ENCODE measurements at regions not wholly inside any gene's neighbourhood (a gene's known extent, or its start where the extent isn't known, plus 50 kb on each side); places are given as distances from the start of the nearest gene placed in this dataset.

GRCh38 chr11:95659088-95659487 lies 130.5 kb downstream of the FAM76B start:
- no peak overlapping the region for H3K9ac ChIP-seq (ENCODE audit: low read length)
- no peaks in the 10 kb centered on the region for H3K27me3 ChIP-seq (ENCODE audit: low read depth, low read length)
- H2AFZ ChIP-seq (ENCODE audit: low read depth, low read length) = no peak overlapping the region
- no peaks in the 10 kb centered on the region for H3K36me3 ChIP-seq (replicated peaks; ENCODE audit: low read depth, low read length)
- H3K9me3 ChIP-seq (ENCODE audit: insufficient read depth, low read length) = no peaks in the 10 kb centered on the region
- TF ChIP-seq CTCF (IDR thresholded peaks at IDR 0.05; ENCODE audit: low read depth, low read length) (no peak), EZH2phosphoT487 (IDR thresholded peaks at IDR 0.05; ENCODE audit: low read depth) (no peak)
- H3K79me2 ChIP-seq (ENCODE audit: low read length) = no peaks in the 10 kb centered on the region
- no peak overlapping the region for H3K4me3 ChIP-seq (ENCODE audit: low read length)
- no peak overlapping the region for H3K27ac ChIP-seq (ENCODE audit: low read length)
- peaks cover 12% of the 10 kb centered on the region for H3K4me1 ChIP-seq (ENCODE audit: low read length)
- no peaks in the 10 kb centered on the region for H4K20me1 ChIP-seq (ENCODE audit: insufficient read depth, low read length)
- no peak overlapping the region for H3K4me2 ChIP-seq (ENCODE audit: low read length)

- H3K36me3 ChIP-seq (replicated peaks; ENCODE audit: low read depth, low read length) = no peaks in the 10 kb centered on the region
- H4K20me1 ChIP-seq (ENCODE audit: insufficient read depth, low read length) = no peaks in the 10 kb centered on the region
- H3K9me3 ChIP-seq (ENCODE audit: insufficient read depth, low read length) = no peaks in the 10 kb centered on the region
- no peak overlapping the region for H3K9ac ChIP-seq (ENCODE audit: low read length)
- no peak overlapping the region for H2AFZ ChIP-seq (ENCODE audit: low read depth, low read length)
- TF ChIP-seq EZH2phosphoT487 (IDR thresholded peaks at IDR 0.05; ENCODE audit: low read depth) (no peak), CTCF (IDR thresholded peaks at IDR 0.05; ENCODE audit: low read depth, low read length) (no peak)
- no peak overlapping the region for H3K27ac ChIP-seq (ENCODE audit: low read length)
- H3K27me3 ChIP-seq (ENCODE audit: low read depth, low read length) = no peaks in the 10 kb centered on the region
- no peak overlapping the region for H3K4me3 ChIP-seq (ENCODE audit: low read length)
- no peaks in the 10 kb centered on the region for H3K79me2 ChIP-seq (ENCODE audit: low read length)
- no peaks in the 10 kb centered on the region for H3K4me1 ChIP-seq (ENCODE audit: low read length)
- no peak overlapping the region for H3K4me2 ChIP-seq (ENCODE audit: low read length)
These were observed 134.0 kb downstream of the FAM76B start for GRCh38 chr11:95655536-95655935.

GRCh38 chr11:95653680-95654079 lies 135.9 kb downstream of the FAM76B start:
- H3K27ac ChIP-seq (ENCODE audit: low read length) = no peak overlapping the region
- H3K9ac ChIP-seq (ENCODE audit: low read length) = no peak overlapping the region
- no peaks in the 10 kb centered on the region for H3K79me2 ChIP-seq (ENCODE audit: low read length)
- H3K27me3 ChIP-seq (ENCODE audit: low read depth, low read length) = no peaks in the 10 kb centered on the region
- TF ChIP-seq EZH2phosphoT487 (IDR thresholded peaks at IDR 0.05; ENCODE audit: low read depth) = no peak
- TF ChIP-seq CTCF (IDR thresholded peaks at IDR 0.05; ENCODE audit: low read depth, low read length) = no peak
- H2AFZ ChIP-seq (ENCODE audit: low read depth, low read length) = no peak overlapping the region
- no peaks in the 10 kb centered on the region for H3K4me1 ChIP-seq (ENCODE audit: low read length)
- H3K9me3 ChIP-seq (ENCODE audit: insufficient read depth, low read length) = no peaks in the 10 kb centered on the region
- no peaks in the 10 kb centered on the region for H3K36me3 ChIP-seq (replicated peaks; ENCODE audit: low read depth, low read length)
- H3K4me2 ChIP-seq (ENCODE audit: low read length) = no peak overlapping the region
- no peak overlapping the region for H3K4me3 ChIP-seq (ENCODE audit: low read length)
- no peaks in the 10 kb centered on the region for H4K20me1 ChIP-seq (ENCODE audit: insufficient read depth, low read length)

- Histone ChIP-seq H3K9ac (ENCODE audit: low read length) (no peak overlapping the region), H3K4me1 (ENCODE audit: low read length) (no peaks in the 10 kb centered on the region), H3K36me3 (replicated peaks; ENCODE audit: low read depth, low read length) (no peaks in the 10 kb centered on the region), H3K9me3 (ENCODE audit: insufficient read depth, low read length) (no peaks in the 10 kb centered on the region), H3K27ac (ENCODE audit: low read length) (no peak overlapping the region), H3K27me3 (ENCODE audit: low read depth, low read length) (no peaks in the 10 kb centered on the region), H3K4me3 (ENCODE audit: low read length) (no peak overlapping the region), H4K20me1 (ENCODE audit: insufficient read depth, low read length) (no peaks in the 10 kb centered on the region), H2AFZ (ENCODE audit: low read depth, low read length) (no peak overlapping the region), H3K79me2 (ENCODE audit: low read length) (no peaks in the 10 kb centered on the region), H3K4me2 (ENCODE audit: low read length) (no peak overlapping the region)
- TF ChIP-seq EZH2phosphoT487 (IDR thresholded peaks at IDR 0.05; ENCODE audit: low read depth) = no peak
- no peak for TF ChIP-seq CTCF (IDR thresholded peaks at IDR 0.05; ENCODE audit: low read depth, low read length)
These were observed 136.5 kb downstream of the FAM76B start for GRCh38 chr11:95653099-95653498.

Measured in OCI-LY3 (cell line).